HL-60 (cell line): ENCODE measurements at regions not wholly inside any gene's neighbourhood (a gene's known extent, or its start where the extent isn't known, plus 50 kb on each side); places are given as distances from the start of the nearest gene placed in this dataset.
"Not testable (repeated sequence)": the region's sequence is repeated elsewhere in the genome, so short reads cannot be mapped to it uniquely, and the experiment has no call there.

Experiments
- POLR2AphosphoS5 ChIP-seq: IDR thresholded peaks from 2 replicates; pipeline ENCODE4 v1.6.1; 2012; ENCODE audit warnings: low read depth
- SPI1 ChIP-seq: IDR thresholded peaks from 2 replicates; pipeline ENCODE4 v1.6.1; 2012; ENCODE audit warnings: low read depth, mild to moderate bottlenecking, borderline replicate concordance
- TF ChIP-seq, protein P1 (sequence below): IDR thresholded peaks from one replicate; pipeline ENCODE4 v1.5.1; 2011; ENCODE audit warnings: low read length, control low read depth, inconsistent platforms; ENCODE audit not compliant: insufficient read depth
- TF ChIP-seq, protein P2 (sequence below): IDR thresholded peaks from 2 replicates; pipeline ENCODE4 v1.6.1; 2012; ENCODE audit warnings: low read depth; ENCODE audit not compliant: insufficient replicate concordance

DNA sequence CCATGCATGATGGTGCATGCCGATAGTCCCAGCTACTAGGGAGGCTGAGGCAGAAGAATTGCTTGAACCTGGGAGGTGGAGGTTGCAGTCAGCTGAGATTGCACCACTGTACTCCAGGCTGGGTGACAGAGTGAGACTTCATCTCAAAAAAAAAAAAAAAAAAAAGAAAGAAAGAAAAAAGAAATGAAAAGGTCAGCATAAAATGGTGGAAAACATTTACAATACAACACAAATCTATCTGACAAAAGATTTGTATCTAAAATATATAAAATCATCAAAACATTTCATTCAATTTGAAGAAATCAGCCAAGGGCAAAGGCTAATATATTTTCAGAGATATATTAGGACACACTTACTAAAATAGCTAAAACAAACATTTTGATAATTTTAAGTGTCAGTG lies 683.7 kb downstream of the DACH1 start:
- TF ChIP-seq, protein P1, sequence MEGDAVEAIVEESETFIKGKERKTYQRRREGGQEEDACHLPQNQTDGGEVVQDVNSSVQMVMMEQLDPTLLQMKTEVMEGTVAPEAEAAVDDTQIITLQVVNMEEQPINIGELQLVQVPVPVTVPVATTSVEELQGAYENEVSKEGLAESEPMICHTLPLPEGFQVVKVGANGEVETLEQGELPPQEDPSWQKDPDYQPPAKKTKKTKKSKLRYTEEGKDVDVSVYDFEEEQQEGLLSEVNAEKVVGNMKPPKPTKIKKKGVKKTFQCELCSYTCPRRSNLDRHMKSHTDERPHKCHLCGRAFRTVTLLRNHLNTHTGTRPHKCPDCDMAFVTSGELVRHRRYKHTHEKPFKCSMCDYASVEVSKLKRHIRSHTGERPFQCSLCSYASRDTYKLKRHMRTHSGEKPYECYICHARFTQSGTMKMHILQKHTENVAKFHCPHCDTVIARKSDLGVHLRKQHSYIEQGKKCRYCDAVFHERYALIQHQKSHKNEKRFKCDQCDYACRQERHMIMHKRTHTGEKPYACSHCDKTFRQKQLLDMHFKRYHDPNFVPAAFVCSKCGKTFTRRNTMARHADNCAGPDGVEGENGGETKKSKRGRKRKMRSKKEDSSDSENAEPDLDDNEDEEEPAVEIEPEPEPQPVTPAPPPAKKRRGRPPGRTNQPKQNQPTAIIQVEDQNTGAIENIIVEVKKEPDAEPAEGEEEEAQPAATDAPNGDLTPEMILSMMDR: not testable (repeated sequence)
- TF ChIP-seq SPI1, POLR2AphosphoS5: not testable (repeated sequence)
- TF ChIP-seq, protein P2, sequence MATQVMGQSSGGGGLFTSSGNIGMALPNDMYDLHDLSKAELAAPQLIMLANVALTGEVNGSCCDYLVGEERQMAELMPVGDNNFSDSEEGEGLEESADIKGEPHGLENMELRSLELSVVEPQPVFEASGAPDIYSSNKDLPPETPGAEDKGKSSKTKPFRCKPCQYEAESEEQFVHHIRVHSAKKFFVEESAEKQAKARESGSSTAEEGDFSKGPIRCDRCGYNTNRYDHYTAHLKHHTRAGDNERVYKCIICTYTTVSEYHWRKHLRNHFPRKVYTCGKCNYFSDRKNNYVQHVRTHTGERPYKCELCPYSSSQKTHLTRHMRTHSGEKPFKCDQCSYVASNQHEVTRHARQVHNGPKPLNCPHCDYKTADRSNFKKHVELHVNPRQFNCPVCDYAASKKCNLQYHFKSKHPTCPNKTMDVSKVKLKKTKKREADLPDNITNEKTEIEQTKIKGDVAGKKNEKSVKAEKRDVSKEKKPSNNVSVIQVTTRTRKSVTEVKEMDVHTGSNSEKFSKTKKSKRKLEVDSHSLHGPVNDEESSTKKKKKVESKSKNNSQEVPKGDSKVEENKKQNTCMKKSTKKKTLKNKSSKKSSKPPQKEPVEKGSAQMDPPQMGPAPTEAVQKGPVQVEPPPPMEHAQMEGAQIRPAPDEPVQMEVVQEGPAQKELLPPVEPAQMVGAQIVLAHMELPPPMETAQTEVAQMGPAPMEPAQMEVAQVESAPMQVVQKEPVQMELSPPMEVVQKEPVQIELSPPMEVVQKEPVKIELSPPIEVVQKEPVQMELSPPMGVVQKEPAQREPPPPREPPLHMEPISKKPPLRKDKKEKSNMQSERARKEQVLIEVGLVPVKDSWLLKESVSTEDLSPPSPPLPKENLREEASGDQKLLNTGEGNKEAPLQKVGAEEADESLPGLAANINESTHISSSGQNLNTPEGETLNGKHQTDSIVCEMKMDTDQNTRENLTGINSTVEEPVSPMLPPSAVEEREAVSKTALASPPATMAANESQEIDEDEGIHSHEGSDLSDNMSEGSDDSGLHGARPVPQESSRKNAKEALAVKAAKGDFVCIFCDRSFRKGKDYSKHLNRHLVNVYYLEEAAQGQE: not testable (repeated sequence)
